Ishikawa (cell line): ENCODE measurements at regions not wholly inside any gene's neighbourhood (a gene's known extent, or its start where the extent isn't known, plus 50 kb on each side); places are given as distances from the start of the nearest gene placed in this dataset.

Experiments
- CEBPB ChIP-seq: IDR thresholded peaks from 2 replicates; pipeline ENCODE4 v1.6.1; 2012
- CREB1 ChIP-seq: IDR thresholded peaks from 2 replicates; pipeline ENCODE4 v1.6.1; 2012; ENCODE audit warnings: low read depth
- EGR1 ChIP-seq: IDR thresholded peaks from 2 replicates; pipeline ENCODE4 v1.6.1; 2012
- EP300 ChIP-seq: IDR thresholded peaks from 2 replicates; pipeline ENCODE4 v1.6.1; 2012; ENCODE audit warnings: borderline replicate concordance
- FOXM1 ChIP-seq: IDR thresholded peaks from 2 replicates; pipeline ENCODE4 v1.6.1; 2012; ENCODE audit warnings: low read depth, borderline replicate concordance
- NFIC ChIP-seq: IDR thresholded peaks from 2 replicates; pipeline ENCODE4 v1.6.1; 2012
- RAD21 ChIP-seq: IDR thresholded peaks from 2 replicates; pipeline ENCODE4 v1.6.1; 2012; ENCODE audit warnings: low read depth
- REST ChIP-seq: IDR thresholded peaks from 2 replicates; pipeline ENCODE4 v1.6.1; 2012; ENCODE audit warnings: low read depth, mild to moderate bottlenecking
- TAF1 ChIP-seq: IDR thresholded peaks from 2 replicates; pipeline ENCODE4 v1.6.1; 2012; ENCODE audit warnings: low read depth, mild to moderate bottlenecking
- TCF12 ChIP-seq: IDR thresholded peaks from 2 replicates; pipeline ENCODE4 v1.6.1; 2012; ENCODE audit warnings: low read depth
- TEAD4 ChIP-seq: IDR thresholded peaks from 2 replicates; pipeline ENCODE4 v1.6.1; 2012
- USF1 ChIP-seq: IDR thresholded peaks from 2 replicates; pipeline ENCODE4 v1.6.1; 2012
- YY1 ChIP-seq: IDR thresholded peaks from 2 replicates; pipeline ENCODE4 v1.6.1; 2012; ENCODE audit warnings: low read depth
- ZBTB7A ChIP-seq: IDR thresholded peaks from 2 replicates; pipeline ENCODE4 v1.6.1; 2012; ENCODE audit warnings: low read depth
- TF ChIP-seq, protein P1 (sequence below): IDR thresholded peaks from 2 replicates; pipeline ENCODE4 v1.6.1; 2012

DNA sequence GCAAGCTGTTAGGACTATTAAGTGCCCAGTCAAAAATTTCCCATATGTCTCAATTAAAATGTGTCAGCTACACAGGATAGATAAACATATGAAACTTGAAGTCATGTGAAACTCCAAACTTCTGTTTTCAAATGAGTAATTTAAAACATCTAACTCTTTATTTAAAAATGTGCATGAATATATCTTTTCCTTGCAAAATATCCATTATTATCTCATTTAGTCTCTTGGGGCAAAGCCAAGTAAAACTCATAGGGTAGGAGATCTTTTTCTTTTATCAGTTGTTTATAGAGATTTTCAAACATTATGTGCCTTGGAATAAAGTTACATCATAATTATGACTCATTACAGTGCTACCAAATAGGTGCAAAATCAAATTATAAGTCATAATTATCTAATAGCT is 2020.1 kb upstream of the PRR20A start:
- no peak for TF ChIP-seq TEAD4
- TF ChIP-seq EGR1, result no peak
- TF ChIP-seq TCF12, result no peak
- no peak for TF ChIP-seq CEBPB
- TF ChIP-seq, protein P1, sequence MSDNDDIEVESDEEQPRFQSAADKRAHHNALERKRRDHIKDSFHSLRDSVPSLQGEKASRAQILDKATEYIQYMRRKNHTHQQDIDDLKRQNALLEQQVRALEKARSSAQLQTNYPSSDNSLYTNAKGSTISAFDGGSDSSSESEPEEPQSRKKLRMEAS, result no peak

DNA sequence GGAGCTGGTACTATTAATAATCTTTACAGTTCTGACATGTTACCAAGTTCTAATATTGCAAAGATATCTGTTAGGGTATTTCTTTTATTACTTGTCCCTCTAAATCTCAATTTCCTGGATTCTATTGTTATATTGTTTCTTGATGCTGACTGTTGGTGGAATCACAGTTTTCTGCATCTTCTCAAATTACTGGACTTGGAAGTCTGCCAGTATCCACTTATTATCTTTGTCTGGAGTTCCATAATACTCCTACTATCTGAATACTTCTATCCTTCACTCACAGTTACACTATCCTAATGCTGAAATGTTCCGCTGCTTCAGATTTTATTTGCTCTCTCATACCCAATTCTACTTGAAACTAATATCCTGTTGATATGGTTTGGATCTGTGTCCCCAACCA is 1985.7 kb upstream of the PRR20A start:
- TF ChIP-seq REST, result no peak
- TF ChIP-seq EGR1, result no peak
- no peak for TF ChIP-seq ZBTB7A
- TF ChIP-seq EP300, result no peak
- TF ChIP-seq, protein P1, result no peak
- TF ChIP-seq CEBPB, result no peak
- TF ChIP-seq TAF1, result no peak
- no peak for TF ChIP-seq RAD21
- no peak for TF ChIP-seq YY1
- no peak for TF ChIP-seq NFIC
- TF ChIP-seq TEAD4, result no peak
- no peak for TF ChIP-seq FOXM1
- TF ChIP-seq CREB1, result no peak
- TF ChIP-seq USF1, result no peak
- no peak for TF ChIP-seq TCF12

DNA sequence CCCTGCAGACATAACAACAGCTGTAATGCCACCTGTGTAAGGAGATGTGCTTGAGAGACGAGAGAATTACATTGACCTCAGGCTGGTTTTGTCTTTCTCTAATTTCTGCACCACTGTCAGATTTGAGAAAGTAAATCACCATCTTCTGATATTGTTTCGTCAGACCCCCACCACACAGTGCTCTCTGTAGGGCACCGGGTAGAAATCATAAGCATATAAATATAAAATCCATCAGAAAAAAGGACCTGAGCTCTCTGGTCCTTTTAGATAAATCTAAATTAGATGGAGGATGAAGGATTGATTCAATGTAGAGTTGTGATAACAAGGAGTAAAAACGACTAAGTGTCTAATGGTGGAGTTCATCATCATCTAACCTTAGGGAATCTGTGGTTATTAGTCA is 1981.0 kb upstream of the PRR20A start:
- TF ChIP-seq USF1, result no peak
- TF ChIP-seq CEBPB, result no peak
- TF ChIP-seq NFIC, result no peak
- TF ChIP-seq FOXM1, result no peak
- TF ChIP-seq, protein P1, result no peak
- no peak for TF ChIP-seq YY1
- no peak for TF ChIP-seq EGR1
- no peak for TF ChIP-seq EP300
- no peak for TF ChIP-seq TAF1
- TF ChIP-seq RAD21, result no peak
- no peak for TF ChIP-seq CREB1
- no peak for TF ChIP-seq REST
- no peak for TF ChIP-seq ZBTB7A
- TF ChIP-seq TCF12, result no peak
- TF ChIP-seq TEAD4, result no peak

DNA sequence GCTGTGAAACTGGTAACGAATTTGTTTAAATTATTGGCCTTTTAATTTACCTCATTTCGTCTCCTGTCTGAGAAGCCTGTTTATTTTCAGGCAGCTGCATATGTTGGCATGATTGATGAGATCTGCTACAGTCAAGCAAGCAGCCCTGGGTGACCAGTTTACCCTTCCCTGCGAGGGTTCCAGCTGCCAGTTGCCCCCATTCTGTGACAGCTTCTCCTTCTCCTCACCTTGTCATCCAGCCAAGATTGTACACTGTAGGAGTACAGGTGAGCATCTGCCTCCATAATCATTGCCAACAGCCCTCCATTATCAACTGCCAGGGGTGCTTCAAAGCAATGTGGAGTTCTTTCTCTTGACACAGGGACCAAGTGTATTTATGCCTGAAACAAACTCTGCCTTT is 1979.9 kb upstream of the PRR20A start:
- TF ChIP-seq TAF1 (no peak), USF1 (no peak)

DNA sequence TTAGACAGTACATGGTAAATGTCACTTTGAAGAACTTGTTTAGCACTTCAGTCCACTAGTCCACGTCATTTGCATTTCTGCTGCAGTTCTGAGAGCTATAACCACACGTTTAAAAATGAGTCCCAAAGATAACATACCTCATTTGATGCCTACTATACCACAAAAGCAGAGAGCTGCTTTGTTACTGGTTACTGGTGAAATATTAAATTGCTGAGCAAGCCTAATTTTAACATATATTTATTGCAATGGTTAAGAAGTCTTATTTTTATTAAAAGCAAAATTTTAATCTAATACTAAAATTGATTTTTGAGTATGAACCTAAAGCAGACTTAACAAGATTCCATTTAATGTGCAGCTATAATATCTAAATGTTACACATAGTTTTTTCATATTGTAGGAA is 1949.7 kb upstream of the PRR20A start:
- no peak for TF ChIP-seq YY1
- no peak for TF ChIP-seq NFIC
- TF ChIP-seq CREB1, result no peak
- TF ChIP-seq, protein P1, result no peak
- no peak for TF ChIP-seq ZBTB7A
- TF ChIP-seq FOXM1, result no peak
- TF ChIP-seq TEAD4, result no peak
- no peak for TF ChIP-seq TAF1
- TF ChIP-seq REST, result no peak
- no peak for TF ChIP-seq RAD21
- TF ChIP-seq TCF12, result no peak
- no peak for TF ChIP-seq CEBPB
- no peak for TF ChIP-seq EP300
- TF ChIP-seq EGR1, result no peak
- no peak for TF ChIP-seq USF1
